ENCODE measurements at regions not wholly inside any gene's neighbourhood (a gene's known extent, or its start where the extent isn't known, plus 50 kb on each side); places are given as distances from the start of the nearest gene placed in this dataset.

DNA sequence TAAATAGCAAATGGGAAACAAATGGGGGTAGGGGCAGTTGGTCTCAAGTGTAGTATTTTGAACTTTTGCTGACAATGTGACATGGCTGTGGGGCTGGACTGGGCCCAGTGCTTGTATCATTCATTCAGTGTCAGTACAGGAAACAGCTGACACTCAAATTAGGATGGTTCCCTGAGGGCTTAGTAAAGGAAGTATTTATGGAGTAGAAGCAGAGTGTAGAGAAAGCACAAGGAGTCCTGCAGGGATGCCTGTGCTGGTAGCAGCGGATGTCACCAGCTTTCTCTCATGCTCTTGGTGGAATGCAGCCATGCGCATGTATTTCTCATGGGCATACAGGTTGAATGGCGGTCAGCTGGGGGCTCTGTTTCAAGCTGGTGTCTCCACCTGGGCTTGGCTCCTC is 72.9 kb upstream of the SLC44A1 start:
- Histone ChIP-seq H4K20me1 (replicated peaks; ENCODE audit: control insufficient read depth, insufficient read depth, low read length) (no peaks in the 10 kb centered on the region), H3K27me3 (ENCODE audit: control insufficient read depth in 2 of 2, insufficient read depth in 2 of 2, low read length in 2 of 2) (no peaks in the 10 kb centered on the region), H3K79me2 (ENCODE audit: control insufficient read depth, insufficient read depth, low read length) (no peaks in the 10 kb centered on the region), H3K4me1 (replicated peaks in 1 of 2; ENCODE audit: control insufficient read depth in 2 of 2, insufficient read depth in 2 of 2, low read length in 2 of 2) (no peaks in the 10 kb centered on the region), H3K9me1 (ENCODE audit: control insufficient read depth, insufficient read depth, low read length) (no peaks in the 10 kb centered on the region), H2AFZ (ENCODE audit: low read depth, low read length) (no peak overlapping the region), H3K4me2 (ENCODE audit: insufficient read depth, low read length) (no peak overlapping the region), H3K9me3 (replicated peaks; ENCODE audit: control insufficient read depth, insufficient read depth, low read depth, low read length) (no peaks in the 10 kb centered on the region), H3K4me3 (no peak overlapping the region), H3K36me3 (ENCODE audit: control insufficient read depth, insufficient read depth, low read length) (no peaks in the 10 kb centered on the region), H3K27ac (ENCODE audit: extremely low read depth, low read depth, low read length) (no peak overlapping the region), H3K9ac (ENCODE audit: insufficient read depth in 1 of 2, low read depth in 2 of 2, low read length in 2 of 2) (no peak overlapping the region)
- ChIA-PET CTCF (ENCODE audit: low intra/inter-chr PET ratio) (no interaction called here), POLR2A (interaction anchor here (0.5 kb wide), 1 partner anchor 523 kb away, joined by 3 read pairs; the partner anchor contains the start of gene TMEM38B)
- ATAC-seq (no peak), FAIRE-seq (no peak), DNase-seq (ENCODE audit: extremely low read depth in 1 of 4, low spot score in 3 of 4) (no peak)
- intact Hi-C loops (cut with micrococcal nuclease) (no loop called here), in situ Hi-C loops (cut with MboI) (no loop called here)
- WGBS (ENCODE audit: insufficient coverage, low coverage, missing lambda C conversion rate): 14% methylated on average over 3 of the region's 3 CpGs
- BruUV-seq (replicated peaks): no TSS peak
- no peak for TF ChIP-seq FIP1L1 (IDR thresholded peaks at IDR 0.05; ENCODE audit: low read depth, low read length, poor library complexity, severe bottlenecking)
- no peak for TF ChIP-seq CBFA2T3 (IDR thresholded peaks at IDR 0.05)

DNA sequence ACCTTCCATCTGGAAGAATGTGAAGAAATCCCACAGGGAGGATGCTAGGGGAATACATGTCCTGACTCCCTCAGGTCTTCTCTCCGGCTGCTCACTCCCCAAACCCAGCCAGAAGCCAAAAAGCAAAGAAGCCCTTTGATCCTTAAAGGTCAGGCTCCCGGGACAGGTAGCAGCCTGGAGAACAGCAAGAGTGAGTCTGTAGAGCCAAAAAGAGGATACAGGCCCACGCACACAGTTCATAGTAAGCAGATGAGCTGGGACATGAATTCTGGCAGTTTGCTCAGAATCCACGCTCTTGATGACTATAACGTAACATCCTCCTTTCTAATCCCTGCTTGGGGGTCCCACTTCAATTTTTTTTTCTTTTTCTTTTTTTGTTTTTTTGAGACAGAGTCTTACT is 72.0 kb upstream of the SLC44A1 start:
- intact Hi-C loops (cut with micrococcal nuclease) (no loop called here), in situ Hi-C loops (cut with MboI) (no loop called here)
- H4K20me1 ChIP-seq (replicated peaks; ENCODE audit: control insufficient read depth, insufficient read depth, low read length): no peaks in the 10 kb centered on the region
- H3K9ac ChIP-seq (ENCODE audit: insufficient read depth in 1 of 2, low read depth in 2 of 2, low read length in 2 of 2): no peak overlapping the region
- WGBS (ENCODE audit: insufficient coverage, low coverage, missing lambda C conversion rate): 1% methylated on average over 5 of the region's 5 CpGs
- no peak overlapping the region for H3K4me2 ChIP-seq (ENCODE audit: insufficient read depth, low read length)
- BruUV-seq (replicated peaks): no TSS peak
- no peaks in the 10 kb centered on the region for H3K4me1 ChIP-seq (replicated peaks in 1 of 2; ENCODE audit: control insufficient read depth in 2 of 2, insufficient read depth in 2 of 2, low read length in 2 of 2)
- ATAC-seq (no peak), FAIRE-seq (no peak), DNase-seq (ENCODE audit: extremely low read depth in 1 of 4, low spot score in 3 of 4) (no peak)
- no peaks in the 10 kb centered on the region for H3K27me3 ChIP-seq (ENCODE audit: control insufficient read depth in 2 of 2, insufficient read depth in 2 of 2, low read length in 2 of 2)
- H3K27ac ChIP-seq (ENCODE audit: extremely low read depth, low read depth, low read length): no peak overlapping the region
- H2AFZ ChIP-seq (ENCODE audit: low read depth, low read length): no peak overlapping the region
- POLR2A ChIA-PET: no interaction called here
- CTCF ChIA-PET (ENCODE audit: low intra/inter-chr PET ratio): no interaction called here
- H3K9me1 ChIP-seq (ENCODE audit: control insufficient read depth, insufficient read depth, low read length): no peaks in the 10 kb centered on the region
- no peak overlapping the region for H3K4me3 ChIP-seq
- no peaks in the 10 kb centered on the region for H3K9me3 ChIP-seq (replicated peaks; ENCODE audit: control insufficient read depth, insufficient read depth, low read depth, low read length)
- H3K36me3 ChIP-seq (ENCODE audit: control insufficient read depth, insufficient read depth, low read length): no peaks in the 10 kb centered on the region
- no peaks in the 10 kb centered on the region for H3K79me2 ChIP-seq (ENCODE audit: control insufficient read depth, insufficient read depth, low read length)
- TF ChIP-seq POLR3G (IDR thresholded peaks at IDR 0.05; ENCODE audit: extremely low read depth, insufficient read length, insufficient replicate concordance): no peak
- TF ChIP-seq, protein P1, sequence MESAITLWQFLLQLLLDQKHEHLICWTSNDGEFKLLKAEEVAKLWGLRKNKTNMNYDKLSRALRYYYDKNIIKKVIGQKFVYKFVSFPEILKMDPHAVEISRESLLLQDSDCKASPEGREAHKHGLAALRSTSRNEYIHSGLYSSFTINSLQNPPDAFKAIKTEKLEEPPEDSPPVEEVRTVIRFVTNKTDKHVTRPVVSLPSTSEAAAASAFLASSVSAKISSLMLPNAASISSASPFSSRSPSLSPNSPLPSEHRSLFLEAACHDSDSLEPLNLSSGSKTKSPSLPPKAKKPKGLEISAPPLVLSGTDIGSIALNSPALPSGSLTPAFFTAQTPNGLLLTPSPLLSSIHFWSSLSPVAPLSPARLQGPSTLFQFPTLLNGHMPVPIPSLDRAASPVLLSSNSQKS (CRISPR knock-in tag; IDR thresholded peaks at IDR 0.05): no peak
- TF ChIP-seq MEF2D (tag; conservative IDR thresholded peaks at IDR 0.05; ENCODE audit: low read depth): no peak
- TF ChIP-seq NCOA6 (IDR thresholded peaks at IDR 0.05): no peak
- TF ChIP-seq, protein P2, sequence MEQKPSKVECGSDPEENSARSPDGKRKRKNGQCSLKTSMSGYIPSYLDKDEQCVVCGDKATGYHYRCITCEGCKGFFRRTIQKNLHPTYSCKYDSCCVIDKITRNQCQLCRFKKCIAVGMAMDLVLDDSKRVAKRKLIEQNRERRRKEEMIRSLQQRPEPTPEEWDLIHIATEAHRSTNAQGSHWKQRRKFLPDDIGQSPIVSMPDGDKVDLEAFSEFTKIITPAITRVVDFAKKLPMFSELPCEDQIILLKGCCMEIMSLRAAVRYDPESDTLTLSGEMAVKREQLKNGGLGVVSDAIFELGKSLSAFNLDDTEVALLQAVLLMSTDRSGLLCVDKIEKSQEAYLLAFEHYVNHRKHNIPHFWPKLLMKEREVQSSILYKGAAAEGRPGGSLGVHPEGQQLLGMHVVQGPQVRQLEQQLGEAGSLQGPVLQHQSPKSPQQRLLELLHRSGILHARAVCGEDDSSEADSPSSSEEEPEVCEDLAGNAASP (IDR thresholded peaks at IDR 0.05): no peak

All from K562 (cell line).